Vagina (tissue), 2 donors: ENCODE measurements at regions not wholly inside any gene's neighbourhood (a gene's known extent, or its start where the extent isn't known, plus 50 kb on each side); places are given as distances from the start of the nearest gene placed in this dataset.

Source experiments
- POLR2A ChIP-seq, 2 donors: fragments of 450-650 bp; IDR thresholded peaks; one replicate each; pipeline ENCODE4 v1.6.1; 2017; ENCODE audit warnings: antibody characterized with exemption in 2 of 2, mild to moderate bottlenecking in 2 of 2, moderate library complexity in 2 of 2
- TF ChIP-seq, protein P1 (sequence below), 3 experiments: fragments of 450-650 bp in 2 of 3; fragments of 200-600 bp in 1 of 3; sonication (generic) in 1 of 3; IDR thresholded peaks; one replicate each; pipeline ENCODE4 v1.5.1; 2017 to 2019; ENCODE audit warnings: antibody characterized with exemption in 3 of 3, mild to moderate bottlenecking in 2 of 3, moderate library complexity in 2 of 3

DNA sequence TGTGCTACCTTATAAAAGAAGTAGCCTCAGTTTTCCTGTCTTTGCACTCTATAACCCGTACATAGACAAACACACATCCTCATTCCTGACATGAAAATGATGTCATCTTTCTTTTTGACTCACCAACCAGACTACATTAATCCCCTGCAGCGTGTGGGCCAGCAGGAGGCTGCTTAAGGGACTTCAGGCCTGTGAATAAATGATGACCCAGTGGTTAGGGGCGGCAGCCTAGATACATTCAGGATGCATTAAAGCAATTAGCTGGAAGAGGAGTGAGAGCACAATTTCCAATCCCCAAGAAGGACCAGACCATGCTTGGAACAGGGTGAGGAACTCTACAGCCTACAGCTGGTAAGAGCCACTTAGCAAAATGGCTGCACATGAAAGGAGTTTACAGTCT lies 57.3 kb upstream of the KLF7 start:
- TF ChIP-seq, protein P1, sequence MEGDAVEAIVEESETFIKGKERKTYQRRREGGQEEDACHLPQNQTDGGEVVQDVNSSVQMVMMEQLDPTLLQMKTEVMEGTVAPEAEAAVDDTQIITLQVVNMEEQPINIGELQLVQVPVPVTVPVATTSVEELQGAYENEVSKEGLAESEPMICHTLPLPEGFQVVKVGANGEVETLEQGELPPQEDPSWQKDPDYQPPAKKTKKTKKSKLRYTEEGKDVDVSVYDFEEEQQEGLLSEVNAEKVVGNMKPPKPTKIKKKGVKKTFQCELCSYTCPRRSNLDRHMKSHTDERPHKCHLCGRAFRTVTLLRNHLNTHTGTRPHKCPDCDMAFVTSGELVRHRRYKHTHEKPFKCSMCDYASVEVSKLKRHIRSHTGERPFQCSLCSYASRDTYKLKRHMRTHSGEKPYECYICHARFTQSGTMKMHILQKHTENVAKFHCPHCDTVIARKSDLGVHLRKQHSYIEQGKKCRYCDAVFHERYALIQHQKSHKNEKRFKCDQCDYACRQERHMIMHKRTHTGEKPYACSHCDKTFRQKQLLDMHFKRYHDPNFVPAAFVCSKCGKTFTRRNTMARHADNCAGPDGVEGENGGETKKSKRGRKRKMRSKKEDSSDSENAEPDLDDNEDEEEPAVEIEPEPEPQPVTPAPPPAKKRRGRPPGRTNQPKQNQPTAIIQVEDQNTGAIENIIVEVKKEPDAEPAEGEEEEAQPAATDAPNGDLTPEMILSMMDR (IDR thresholded peaks at IDR 0.05): no peak
- TF ChIP-seq POLR2A (IDR thresholded peaks at IDR 0.05): no peak
